Testis (tissue), 2 donors: ENCODE measurements at regions not wholly inside any gene's neighbourhood (a gene's known extent, or its start where the extent isn't known, plus 50 kb on each side); places are given as distances from the start of the nearest gene placed in this dataset.

ENCODE experiments used
- CTCF ChIP-seq, 3 experiments: fragments of 450-650 bp in 2 of 3; fragments of 200-600 bp in 1 of 3; sonication (generic) in 1 of 3; IDR thresholded peaks; one replicate each; pipeline ENCODE4 v1.5.1; 2016 to 2019; ENCODE audit warnings: antibody characterized with exemption in 3 of 3, mild to moderate bottlenecking in 2 of 3, moderate library complexity in 1 of 3
- POLR2A ChIP-seq: fragments of 450-650 bp; IDR thresholded peaks from one replicate; pipeline ENCODE4 v1.6.1; 2017; ENCODE audit warnings: antibody characterized with exemption, mild to moderate bottlenecking, moderate library complexity

GRCh38 chr5:104353371-104353770, 790.8 kb upstream of the NUDT12 start:
- TF ChIP-seq CTCF (IDR thresholded peaks at IDR 0.05) (no peak), POLR2A (no peak)
